ENCODE measurements at regions not wholly inside any gene's neighbourhood (a gene's known extent, or its start where the extent isn't known, plus 50 kb on each side); places are given as distances from the start of the nearest gene placed in this dataset.

- FAIRE-seq = no peak
Measured at GRCh38 chr12:78501825-78502224, 362.7 kb upstream of the SYT1 start.

GRCh38 chr12:78519422-78519821 is 345.2 kb upstream of the SYT1 start:
- TF ChIP-seq PAX5 (IDR thresholded peaks at IDR 0.05; ENCODE audit: insufficient read depth, low read length, severe bottlenecking) (no peak), POU2F2 (IDR thresholded peaks at IDR 0.05; ENCODE audit: low read depth, low read length) (no peak), TAF1 (IDR thresholded peaks at IDR 0.05; ENCODE audit: low read depth, low read length) (no peak), POLR2AphosphoS5 (IDR thresholded peaks at IDR 0.05; ENCODE audit: low read depth, low read length) (no peak), POLR2A (IDR thresholded peaks at IDR 0.05; ENCODE audit: low read depth, low read length) (no peak), SPI1 (IDR thresholded peaks at IDR 0.05; ENCODE audit: low read depth, low read length) (no peak)
- FAIRE-seq = no peak
- no peak for DNase-seq (ENCODE audit: insufficient read length, low spot score)

More at GRCh38 chr12:78501825-78502224, 362.7 kb upstream of the SYT1 start:
- TF ChIP-seq TAF1 (IDR thresholded peaks at IDR 0.05; ENCODE audit: low read depth, low read length) (no peak), POLR2AphosphoS5 (IDR thresholded peaks at IDR 0.05; ENCODE audit: low read depth, low read length) (no peak), SPI1 (IDR thresholded peaks at IDR 0.05; ENCODE audit: low read depth, low read length) (no peak), POU2F2 (IDR thresholded peaks at IDR 0.05; ENCODE audit: low read depth, low read length) (no peak)
- no peak for DNase-seq (ENCODE audit: insufficient read length, low spot score)

- DNase-seq (ENCODE audit: insufficient read length, low spot score) (no peak), FAIRE-seq (no peak)
- TF ChIP-seq POLR2A (IDR thresholded peaks at IDR 0.05; ENCODE audit: low read depth, low read length) (no peak), SPI1 (IDR thresholded peaks at IDR 0.05; ENCODE audit: low read depth, low read length) (no peak), TAF1 (IDR thresholded peaks at IDR 0.05; ENCODE audit: low read depth, low read length) (no peak), POU2F2 (IDR thresholded peaks at IDR 0.05; ENCODE audit: low read depth, low read length) (no peak), PAX5 (IDR thresholded peaks at IDR 0.05; ENCODE audit: insufficient read depth, low read length, severe bottlenecking) (no peak), POLR2AphosphoS5 (IDR thresholded peaks at IDR 0.05; ENCODE audit: low read depth, low read length) (no peak)
Measured at GRCh38 chr12:78530100-78530765, 334.3 kb upstream of the SYT1 start.

GRCh38 chr12:78531831-78532458 is 332.6 kb upstream of the SYT1 start:
- FAIRE-seq = no peak
- TF ChIP-seq PAX5 (IDR thresholded peaks at IDR 0.05; ENCODE audit: insufficient read depth, low read length, severe bottlenecking) = no peak
- TF ChIP-seq POU2F2 (IDR thresholded peaks at IDR 0.05; ENCODE audit: low read depth, low read length) = no peak
- no peak for TF ChIP-seq POLR2AphosphoS5 (IDR thresholded peaks at IDR 0.05; ENCODE audit: low read depth, low read length)
- no peak for TF ChIP-seq TAF1 (IDR thresholded peaks at IDR 0.05; ENCODE audit: low read depth, low read length)
- no peak for TF ChIP-seq SPI1 (IDR thresholded peaks at IDR 0.05; ENCODE audit: low read depth, low read length)
- TF ChIP-seq POLR2A (IDR thresholded peaks at IDR 0.05; ENCODE audit: low read depth, low read length) = no peak
- DNase-seq (ENCODE audit: insufficient read length, low spot score) = no peak

- no peak for FAIRE-seq
- no peak for DNase-seq (ENCODE audit: insufficient read length, low spot score)
- no peak for TF ChIP-seq POLR2A (IDR thresholded peaks at IDR 0.05; ENCODE audit: low read depth, low read length)
- TF ChIP-seq TAF1 (IDR thresholded peaks at IDR 0.05; ENCODE audit: low read depth, low read length) = no peak
- TF ChIP-seq POLR2AphosphoS5 (IDR thresholded peaks at IDR 0.05; ENCODE audit: low read depth, low read length) = no peak
- no peak for TF ChIP-seq PAX5 (IDR thresholded peaks at IDR 0.05; ENCODE audit: insufficient read depth, low read length, severe bottlenecking)
Measured at GRCh38 chr12:78534311-78534710, 330.3 kb upstream of the SYT1 start.

- TF ChIP-seq SPI1 (IDR thresholded peaks at IDR 0.05; ENCODE audit: low read depth, low read length) (no peak), POU2F2 (IDR thresholded peaks at IDR 0.05; ENCODE audit: low read depth, low read length) (no peak), TAF1 (IDR thresholded peaks at IDR 0.05; ENCODE audit: low read depth, low read length) (no peak), PAX5 (IDR thresholded peaks at IDR 0.05; ENCODE audit: insufficient read depth, low read length, severe bottlenecking) (no peak), POLR2A (IDR thresholded peaks at IDR 0.05; ENCODE audit: low read depth, low read length) (no peak), POLR2AphosphoS5 (IDR thresholded peaks at IDR 0.05; ENCODE audit: low read depth, low read length) (no peak)
- DNase-seq (ENCODE audit: insufficient read length, low spot score) = no peak
- FAIRE-seq = no peak
Measured at GRCh38 chr12:78540606-78541336, 323.8 kb upstream of the SYT1 start.

GRCh38 chr12:78550831-78551230 is 313.7 kb upstream of the SYT1 start:
- no peak for TF ChIP-seq SPI1 (IDR thresholded peaks at IDR 0.05; ENCODE audit: low read depth, low read length)
- no peak for TF ChIP-seq POLR2A (IDR thresholded peaks at IDR 0.05; ENCODE audit: low read depth, low read length)
- no peak for TF ChIP-seq POU2F2 (IDR thresholded peaks at IDR 0.05; ENCODE audit: low read depth, low read length)
- no peak for TF ChIP-seq TAF1 (IDR thresholded peaks at IDR 0.05; ENCODE audit: low read depth, low read length)
- TF ChIP-seq PAX5 (IDR thresholded peaks at IDR 0.05; ENCODE audit: insufficient read depth, low read length, severe bottlenecking) = no peak
- TF ChIP-seq POLR2AphosphoS5 (IDR thresholded peaks at IDR 0.05; ENCODE audit: low read depth, low read length) = no peak
- DNase-seq (ENCODE audit: insufficient read length, low spot score) (no peak), FAIRE-seq (no peak)

GRCh38 chr12:78555802-78556201 is 308.8 kb upstream of the SYT1 start:
- DNase-seq (ENCODE audit: insufficient read length, low spot score) (no peak), FAIRE-seq (no peak)
- no peak for TF ChIP-seq POU2F2 (IDR thresholded peaks at IDR 0.05; ENCODE audit: low read depth, low read length)
- no peak for TF ChIP-seq POLR2A (IDR thresholded peaks at IDR 0.05; ENCODE audit: low read depth, low read length)
- no peak for TF ChIP-seq PAX5 (IDR thresholded peaks at IDR 0.05; ENCODE audit: insufficient read depth, low read length, severe bottlenecking)
- TF ChIP-seq SPI1 (IDR thresholded peaks at IDR 0.05; ENCODE audit: low read depth, low read length) = no peak
- TF ChIP-seq TAF1 (IDR thresholded peaks at IDR 0.05; ENCODE audit: low read depth, low read length) = no peak
- TF ChIP-seq POLR2AphosphoS5 (IDR thresholded peaks at IDR 0.05; ENCODE audit: low read depth, low read length) = no peak

- TF ChIP-seq SPI1 (IDR thresholded peaks at IDR 0.05; ENCODE audit: low read depth, low read length) = no peak
- DNase-seq (ENCODE audit: insufficient read length, low spot score) (no peak), FAIRE-seq (no peak)
Measured at GRCh38 chr12:78556651-78557050, 307.9 kb upstream of the SYT1 start.

All from GM12891 (cell line).